Middle frontal gyrus (tissue), 1 donor: ENCODE measurements at regions not wholly inside any gene's neighbourhood (a gene's known extent, or its start where the extent isn't known, plus 50 kb on each side); places are given as distances from the start of the nearest gene placed in this dataset.
"Not testable (repeated sequence)": the region's sequence is repeated elsewhere in the genome, so short reads cannot be mapped to it uniquely, and the experiment has no call there.

Source experiments
- DNase-seq: peaks from one replicate; pipeline ENCODE4 v3.0.0-alpha.2; 2015; ENCODE audit warnings: low spot score; ENCODE audit errors: extremely low spot score

DNA sequence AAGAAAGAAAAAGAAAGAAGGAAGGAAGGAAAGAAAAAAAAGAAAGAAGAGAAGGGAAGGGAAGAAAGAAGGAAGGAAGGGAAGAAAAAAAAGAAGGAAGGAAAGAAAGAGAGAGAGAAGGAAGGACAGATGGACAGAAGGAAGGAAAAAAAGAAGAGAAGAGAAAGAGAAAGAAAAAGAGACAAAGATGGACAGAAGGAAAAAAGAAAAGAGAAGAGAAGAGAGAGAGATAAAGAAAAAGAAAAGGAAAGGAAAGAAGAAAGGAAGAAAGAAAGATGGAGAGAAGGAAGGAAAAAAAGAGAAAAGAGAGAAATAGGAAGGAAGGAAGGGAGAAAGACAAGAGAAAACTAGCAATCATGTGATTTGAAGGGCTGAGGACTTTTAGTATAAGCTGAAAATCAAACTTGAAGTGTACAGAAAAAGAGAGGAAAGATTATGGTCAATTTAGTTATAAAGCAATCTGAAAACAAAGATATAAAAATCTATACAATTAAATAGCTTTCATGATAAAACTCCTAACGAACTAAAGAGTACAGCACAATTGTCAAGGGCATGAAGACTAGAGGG is 115.3 kb downstream of the LTN1 start:
- DNase-seq, result no peak

DNA sequence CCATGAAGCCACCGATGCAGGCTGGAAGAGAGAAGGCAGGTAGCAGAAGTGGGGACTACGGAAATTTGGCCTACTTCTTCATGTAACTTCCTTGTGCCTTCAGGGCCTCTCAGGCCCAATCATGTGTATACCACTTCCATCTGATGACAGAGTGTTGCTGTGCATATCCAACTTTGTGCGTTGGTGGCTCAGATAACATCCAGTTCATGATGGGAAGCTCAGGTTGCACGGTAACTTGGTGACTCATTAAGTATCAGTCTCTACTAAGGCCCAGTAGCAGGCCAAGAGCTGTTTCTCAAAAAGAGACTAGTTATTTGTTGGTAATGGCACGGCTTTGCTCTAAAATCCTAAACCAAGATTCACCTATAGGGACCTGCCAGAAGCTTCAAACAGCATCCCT is 117.6 kb downstream of the LTN1 start:
- no peak for DNase-seq

DNA sequence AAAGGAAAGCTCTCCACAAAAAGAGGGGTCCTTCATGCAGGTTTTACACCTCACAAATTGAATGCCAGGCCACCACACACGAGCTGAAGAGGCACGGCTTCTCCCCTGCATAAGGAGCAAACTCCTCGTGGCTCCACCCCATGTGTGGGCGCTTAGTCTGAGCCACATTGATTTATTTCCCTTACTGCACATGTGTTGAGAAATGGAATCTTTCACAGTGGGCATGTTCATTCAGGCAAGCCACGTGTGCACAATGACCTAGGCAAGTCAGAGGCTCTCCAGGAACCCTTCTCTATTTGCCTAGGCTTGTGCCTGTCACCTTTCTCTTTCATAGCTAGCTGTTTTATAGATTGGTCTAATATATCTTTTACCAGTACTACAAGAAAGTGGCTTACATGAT is 120.5 kb downstream of the LTN1 start:
- no peak for DNase-seq

DNA sequence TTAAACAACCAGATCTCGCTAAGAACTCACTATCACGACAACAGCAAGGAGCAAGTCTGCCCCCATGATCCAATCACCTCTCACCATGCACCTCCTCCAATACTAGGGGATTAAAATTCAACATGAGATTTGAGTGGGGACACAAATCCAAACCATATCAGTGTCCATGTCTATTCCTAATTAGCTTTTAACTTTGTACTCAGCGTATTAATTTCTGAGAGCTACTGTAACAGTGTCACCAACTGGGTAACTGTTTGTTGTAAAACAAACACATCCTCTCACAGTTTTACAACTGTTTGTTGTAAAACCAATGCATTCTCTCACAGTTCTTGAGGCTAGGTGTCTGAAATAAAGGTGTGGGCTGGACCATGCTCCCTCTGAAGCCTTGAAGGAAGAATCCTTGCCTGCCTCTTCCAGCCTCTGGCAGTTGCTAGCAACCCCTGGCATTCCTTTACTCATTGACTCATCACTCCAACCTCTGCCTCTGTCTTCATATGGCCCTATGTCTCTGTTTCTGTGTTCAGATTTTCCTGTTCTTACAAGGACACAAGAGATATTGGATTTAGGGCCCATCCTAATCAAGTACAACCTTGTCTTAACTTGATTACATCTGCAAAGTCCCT is 121.2 kb downstream of the LTN1 start:
- no peak for DNase-seq

DNA sequence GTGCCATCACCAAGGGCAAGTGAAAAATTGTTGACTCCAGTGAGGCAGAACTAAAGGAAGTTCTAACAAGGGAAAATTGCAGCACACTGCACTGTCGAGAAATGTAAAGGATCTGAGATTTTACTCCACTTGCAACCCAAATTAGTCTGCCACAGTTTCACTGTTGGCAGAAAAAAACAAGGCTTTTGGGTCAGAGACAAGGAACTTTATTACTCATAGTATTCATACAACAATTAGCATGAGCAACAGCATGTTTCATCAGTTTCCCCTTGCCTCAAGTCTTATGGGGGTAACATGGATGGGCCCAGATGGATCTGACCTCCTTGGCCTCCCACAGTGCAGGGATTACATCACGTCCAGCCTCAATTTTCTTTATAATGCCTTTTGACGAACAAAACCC is 125.3 kb downstream of the LTN1 start:
- no peak for DNase-seq

DNA sequence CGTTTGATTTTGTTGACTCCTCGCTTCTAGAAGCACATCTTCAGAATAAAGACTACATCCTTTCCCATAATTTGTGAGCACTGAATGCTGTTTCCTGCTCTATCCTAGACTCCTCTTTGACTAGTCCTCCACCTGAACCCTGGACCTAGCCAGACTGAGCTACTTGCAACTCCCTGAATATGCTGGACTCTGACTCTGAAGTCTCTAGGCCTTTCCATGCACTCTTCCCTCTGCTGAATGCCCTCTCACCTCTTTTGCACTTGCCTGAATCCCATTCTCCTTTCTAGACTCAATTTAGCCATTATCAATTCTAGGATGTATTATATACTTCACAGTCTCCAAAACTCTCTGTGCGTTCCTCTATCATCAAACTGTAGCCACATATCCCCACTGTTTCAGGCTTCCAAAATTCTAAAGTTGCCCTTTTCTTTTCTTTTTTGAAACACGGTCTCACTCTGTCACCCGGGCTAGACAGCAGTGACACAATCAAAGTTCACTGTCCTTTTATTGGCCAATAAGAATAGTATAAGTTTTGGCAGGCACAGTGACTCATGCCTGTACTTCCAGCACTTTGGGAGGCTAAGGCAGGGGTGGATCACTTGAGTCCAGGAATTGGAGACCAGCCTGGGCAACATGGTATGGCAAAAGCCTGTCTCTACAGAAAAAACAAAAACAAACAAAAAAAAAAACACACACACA is 127.0 kb downstream of the LTN1 start:
- DNase-seq, result no peak

DNA sequence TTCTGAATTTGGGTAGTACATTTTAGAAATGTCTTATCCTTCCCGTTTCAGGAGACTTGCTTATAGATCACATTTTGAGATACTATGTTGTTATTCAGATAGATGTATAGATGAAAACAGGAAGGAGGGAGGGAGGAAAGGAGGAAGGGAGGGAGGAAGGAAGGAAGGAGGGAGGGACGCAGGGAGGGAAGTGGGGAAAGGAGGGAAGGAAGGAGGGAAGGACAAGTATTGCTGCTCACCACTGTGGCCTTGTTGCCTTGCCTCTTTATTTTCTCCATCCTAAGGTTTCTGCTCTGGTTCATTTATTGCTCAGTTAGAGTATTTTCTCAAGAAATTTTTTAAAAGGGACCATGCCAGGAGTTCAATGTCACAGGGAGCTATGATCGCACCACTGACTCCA is 134.3 kb downstream of the LTN1 start:
- no peak for DNase-seq

DNA sequence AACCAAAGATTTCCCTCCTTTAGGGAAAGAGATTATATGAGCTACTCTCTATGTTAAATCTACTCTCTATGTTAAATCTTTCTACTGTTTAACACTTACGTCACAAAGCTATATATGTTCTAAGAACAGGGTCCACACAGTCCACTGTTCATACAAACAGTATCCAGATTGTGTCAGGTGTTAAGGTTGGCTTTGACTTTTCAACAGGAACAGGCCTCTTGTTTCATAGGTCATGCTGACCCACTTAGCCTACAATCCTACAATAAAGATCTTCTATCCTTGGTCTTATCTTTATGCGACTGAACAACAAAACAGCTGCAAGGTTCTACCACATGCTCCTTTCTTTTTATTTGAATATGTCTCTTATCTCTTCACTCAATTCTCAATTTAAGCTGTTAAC is 134.9 kb downstream of the LTN1 start:
- no peak for DNase-seq

DNA sequence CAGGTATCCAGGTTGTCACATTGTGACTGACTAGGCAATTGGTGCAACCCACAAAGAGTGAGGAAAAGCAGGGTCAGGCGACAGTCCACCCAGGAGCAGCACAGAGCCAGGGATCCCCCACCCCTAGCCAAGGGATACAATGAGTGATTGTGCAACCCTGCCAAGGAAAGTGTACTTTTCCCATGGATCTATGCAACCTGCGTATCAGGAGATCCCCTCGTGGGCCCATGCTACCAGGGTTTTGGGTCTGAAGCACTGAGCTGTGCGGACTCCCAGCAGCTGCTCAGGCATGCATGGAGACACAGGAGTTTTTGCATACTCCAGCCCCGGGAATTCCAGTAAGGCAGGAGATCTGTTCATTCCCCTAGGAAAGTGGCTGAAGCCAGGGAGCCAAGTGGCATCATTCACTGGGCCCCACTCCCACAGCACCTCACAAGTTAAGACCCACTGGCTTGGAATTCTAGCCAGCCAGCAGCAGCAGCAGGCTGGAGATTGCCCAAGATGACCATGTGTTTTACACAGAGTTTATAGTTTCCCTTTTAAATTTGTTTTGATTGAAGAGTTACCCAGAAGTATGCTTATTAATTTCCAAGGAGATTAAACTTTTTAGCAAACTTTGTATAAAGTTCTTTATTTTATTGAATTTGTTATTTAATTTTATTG is 136.0 kb downstream of the LTN1 start:
- no peak for DNase-seq

DNA sequence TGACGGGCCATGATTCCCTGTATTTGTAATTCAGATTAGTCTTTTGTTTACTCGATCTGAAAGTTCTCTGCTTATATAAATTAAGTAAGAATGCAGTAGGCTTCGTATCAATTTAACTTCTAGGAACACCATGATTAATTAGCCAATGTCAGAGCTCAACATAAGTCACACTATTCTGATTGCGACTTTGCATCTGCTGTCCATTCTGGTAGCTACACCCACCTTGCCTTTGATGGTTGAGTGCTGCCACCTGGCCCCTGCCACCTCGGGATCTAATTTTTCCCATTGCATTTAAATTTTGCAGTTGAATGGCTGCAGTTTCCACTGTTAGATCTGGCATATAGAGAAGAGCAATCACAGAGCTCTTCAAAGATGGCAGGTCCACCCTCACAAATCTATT is 140.0 kb downstream of the LTN1 start:
- DNase-seq, result no peak

DNA sequence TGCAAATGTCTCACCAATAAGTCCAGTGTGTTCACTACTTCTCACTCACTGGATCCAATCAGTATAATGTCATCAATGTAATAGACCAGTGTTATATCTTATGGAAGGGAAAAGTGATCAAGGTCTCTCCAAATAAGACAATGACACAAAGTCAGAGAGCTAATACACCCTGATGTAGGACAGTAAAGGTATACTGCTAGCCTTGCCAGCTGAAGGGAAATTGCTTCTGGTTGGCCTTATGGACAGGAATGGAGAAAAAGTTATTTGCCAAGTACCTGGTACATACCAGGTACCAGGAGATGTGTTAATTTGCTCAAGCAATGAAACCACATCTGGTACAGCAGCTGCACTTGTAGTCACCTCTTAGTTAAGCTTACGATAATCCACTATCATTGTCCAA is 141.0 kb downstream of the LTN1 start:
- DNase-seq, result no peak

DNA sequence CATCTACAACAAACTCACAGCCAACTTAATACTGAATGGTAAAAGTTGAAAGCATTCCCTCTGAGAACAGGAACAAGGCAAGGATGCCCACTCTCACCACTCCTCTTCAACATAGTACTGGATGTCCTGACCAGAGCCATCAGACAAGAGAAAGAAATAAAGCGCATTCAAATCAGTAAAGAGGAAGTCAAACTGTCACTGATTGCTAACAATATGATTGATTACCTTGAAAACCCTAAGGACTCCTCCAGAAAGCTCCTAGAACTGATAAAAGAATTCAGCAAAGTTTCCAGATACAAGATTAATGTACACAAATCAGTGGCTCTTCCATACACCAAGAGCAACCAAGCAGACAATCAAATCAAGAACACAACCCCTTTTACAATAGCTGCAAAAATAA is 153.4 kb downstream of the LTN1 start:
- DNase-seq, result not testable (repeated sequence)

DNA sequence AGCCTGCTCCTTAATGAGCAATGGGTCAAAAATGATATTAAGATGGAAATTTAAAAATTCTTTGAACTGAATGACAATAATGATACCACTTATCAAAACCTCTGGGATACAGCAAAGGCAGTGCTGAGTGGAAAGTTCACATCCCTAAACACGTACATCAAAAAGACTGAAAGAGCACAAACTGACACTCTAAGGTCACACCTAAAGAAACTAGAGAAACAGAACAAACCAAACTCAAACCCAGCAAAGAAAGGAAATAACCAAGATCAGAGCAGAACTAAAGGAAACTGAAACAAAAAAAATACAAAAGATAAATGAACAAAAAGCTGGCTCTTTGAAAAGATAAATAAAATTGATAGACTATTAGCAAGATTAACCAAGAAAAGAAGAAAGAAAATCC is 155.3 kb downstream of the LTN1 start:
- DNase-seq, result not testable (repeated sequence)

DNA sequence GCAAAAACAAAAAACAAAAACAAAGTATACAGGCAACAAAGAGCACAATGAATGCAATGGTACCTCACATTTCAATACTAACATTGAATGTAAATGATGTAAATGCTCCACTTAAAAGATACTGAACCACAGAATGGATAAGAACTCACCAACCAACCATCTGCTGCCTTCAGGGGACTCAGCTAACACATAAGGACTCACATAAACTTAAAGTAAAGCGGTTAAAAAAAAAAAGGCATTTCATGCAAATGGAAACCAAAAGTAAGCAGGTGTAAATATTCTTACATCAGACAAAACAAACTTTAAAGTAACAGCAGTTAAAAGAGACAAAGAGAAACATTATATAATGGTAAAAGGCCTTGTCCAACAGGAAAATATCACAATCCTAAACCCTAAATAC is 156.1 kb downstream of the LTN1 start:
- DNase-seq, result not testable (repeated sequence)

DNA sequence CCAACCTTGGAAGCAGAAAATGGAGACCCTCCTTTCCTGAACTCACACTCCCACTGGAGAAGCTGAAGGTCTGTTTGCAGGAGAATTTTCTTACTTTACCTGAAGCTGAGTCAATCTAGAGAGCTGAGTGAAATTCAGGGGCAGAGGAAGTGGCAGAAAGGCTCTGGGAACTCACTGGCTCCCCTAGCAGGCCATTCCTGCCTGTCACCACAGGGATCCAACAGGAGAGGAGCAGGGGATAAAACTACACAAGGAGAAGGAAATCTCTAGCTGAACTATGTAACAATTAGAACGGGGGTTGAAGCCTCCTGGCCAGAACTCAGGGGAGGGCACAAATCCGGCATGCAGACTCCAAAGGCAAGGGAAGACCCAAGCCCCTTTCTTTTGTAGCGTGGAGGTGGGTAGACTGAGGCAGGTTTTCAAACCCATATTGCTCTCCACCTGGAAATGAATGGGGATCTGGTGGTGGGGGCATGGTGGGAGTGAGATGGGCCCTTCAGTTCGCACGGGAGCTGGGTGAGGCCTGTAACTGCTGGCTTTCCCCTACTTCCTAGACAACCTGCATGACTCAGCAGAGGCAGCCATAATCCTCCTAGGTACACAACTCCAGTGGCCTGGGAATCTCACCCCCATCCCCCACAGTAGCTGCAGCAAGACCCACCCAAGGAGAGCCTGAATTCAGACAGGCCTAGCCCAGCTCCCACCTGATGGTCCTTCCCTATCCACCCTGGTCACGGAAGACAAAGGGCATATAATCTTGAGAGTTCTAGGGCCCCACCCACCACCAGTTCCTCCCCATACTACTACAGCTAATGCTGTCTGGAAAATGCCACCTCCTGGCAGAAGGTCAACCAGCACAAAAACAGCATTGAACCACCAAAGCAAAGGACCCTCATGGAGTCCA is 158.1 kb downstream of the LTN1 start:
- no peak for DNase-seq

DNA sequence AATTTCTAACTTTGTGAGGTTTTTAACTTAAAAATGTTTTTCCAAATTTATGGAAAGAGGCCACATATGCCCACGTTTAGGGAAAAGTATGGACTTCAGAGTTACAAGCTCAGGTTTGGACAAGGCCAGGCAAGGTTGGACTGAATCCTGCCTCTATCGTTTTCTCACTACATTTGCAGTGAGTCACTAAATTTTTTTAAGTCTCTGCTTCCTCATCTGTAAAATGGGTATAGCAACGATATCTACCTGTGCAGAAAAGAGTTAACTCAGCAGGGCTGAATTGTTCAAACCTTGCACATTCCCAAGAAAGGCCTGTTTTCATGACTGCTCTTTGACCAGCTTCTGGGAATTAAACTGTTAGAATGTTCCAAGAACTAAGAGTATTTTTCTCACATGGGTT is 159.1 kb downstream of the LTN1 start:
- DNase-seq, result no peak

DNA sequence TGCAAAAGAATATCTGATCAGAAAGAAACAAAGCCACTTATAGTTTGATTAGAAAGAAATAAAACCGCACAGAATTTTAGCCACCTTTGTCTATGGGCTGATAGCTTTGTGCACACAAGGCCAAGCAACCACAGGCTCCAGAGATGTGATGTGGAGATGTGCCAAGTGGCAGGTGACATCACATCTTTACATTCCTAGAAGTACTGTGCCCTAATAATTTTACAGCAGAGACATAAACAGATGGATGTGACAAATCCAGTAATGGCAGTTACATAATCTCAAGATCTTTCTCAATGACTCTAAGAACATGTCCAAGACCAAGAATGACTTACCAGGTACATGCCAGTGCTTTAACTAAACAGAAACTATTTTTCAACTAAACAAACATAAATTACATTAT is 159.5 kb downstream of the LTN1 start:
- no peak for DNase-seq

DNA sequence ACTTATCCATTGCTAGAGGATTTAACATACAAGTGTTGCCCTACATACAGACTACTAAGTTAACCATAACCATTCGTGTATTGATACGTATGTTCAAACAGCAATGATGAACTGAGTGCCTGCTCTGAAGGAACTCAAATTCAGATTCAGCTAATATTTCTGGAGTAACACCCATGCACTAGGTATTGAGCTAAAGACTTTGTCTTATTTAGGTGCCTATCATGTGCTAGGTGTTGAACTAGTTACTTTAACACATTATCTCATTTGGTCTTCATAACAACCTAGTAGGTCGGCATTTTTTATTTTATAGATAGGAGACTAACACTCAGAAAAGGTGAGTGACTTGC is 160.0 kb downstream of the LTN1 start:
- no peak for DNase-seq

DNA sequence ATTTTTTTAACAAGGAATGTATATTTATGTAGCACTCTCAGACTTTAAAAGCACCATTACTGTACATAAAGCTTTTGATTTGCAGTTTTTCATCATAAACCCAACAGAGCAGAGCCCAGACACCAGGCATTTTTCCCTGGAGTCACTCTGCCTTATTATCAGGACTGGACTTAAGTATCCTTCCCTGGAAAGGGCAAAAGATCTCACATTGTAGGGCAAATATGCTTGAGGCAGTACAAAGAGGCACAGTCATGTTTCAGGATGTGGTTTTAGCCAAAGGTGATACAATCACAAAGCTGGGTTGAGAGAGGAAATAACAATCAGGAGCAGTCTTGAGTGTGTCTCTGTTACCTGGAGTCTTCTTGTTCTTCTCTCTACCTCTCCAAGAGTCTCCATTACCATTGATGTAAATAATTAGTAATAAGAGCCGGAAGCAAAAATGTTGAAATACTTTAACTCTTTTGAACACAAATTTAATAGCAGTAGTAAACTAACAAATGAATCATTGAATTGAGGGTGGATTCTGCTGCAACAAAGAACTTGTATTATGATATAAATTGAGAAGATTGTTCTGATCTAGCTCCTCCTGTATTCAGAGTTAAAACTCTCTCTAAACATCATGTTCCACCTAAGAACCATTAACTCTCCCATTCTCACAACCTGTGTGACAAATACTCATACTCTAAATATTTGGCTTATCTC is 160.5 kb downstream of the LTN1 start:
- no peak for DNase-seq

DNA sequence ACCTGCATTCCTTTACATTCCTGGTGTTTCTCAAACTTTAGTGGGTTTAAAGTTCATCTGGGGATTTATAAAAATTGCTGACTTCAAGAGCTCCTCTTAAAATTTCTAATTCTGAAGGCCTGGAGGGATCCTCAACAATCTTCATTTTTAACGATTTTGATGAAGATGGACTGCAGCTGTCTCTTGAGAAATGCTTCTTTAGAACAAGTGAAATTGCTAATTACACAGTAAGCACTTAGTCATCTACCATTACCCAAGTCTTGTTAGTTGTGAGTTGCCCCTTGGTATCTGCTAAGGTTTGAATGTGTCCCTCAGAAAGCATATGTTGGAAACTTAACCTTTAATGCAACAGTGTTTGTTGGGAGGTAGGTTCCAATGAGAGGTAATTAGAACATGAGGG is 163.7 kb downstream of the LTN1 start:
- no peak for DNase-seq

DNA sequence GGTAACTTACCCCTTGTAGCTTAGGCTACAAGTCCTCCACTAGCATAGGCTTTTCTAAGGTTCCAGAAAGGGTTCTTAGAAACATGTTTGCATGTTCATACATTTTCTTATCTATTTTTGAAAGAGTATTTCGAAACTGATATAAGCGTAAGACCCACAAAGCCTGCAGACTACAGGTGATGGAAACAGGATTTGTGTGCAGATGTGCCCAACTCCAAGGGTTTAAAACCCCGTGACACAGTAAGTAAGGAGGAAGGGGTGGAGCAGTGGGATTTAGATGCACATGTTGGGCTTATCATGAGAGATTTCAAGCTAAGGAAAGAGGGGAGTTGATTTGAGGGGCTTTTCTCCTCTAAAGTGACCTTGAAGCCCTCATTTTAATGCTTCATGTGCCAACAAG is 164.7 kb downstream of the LTN1 start:
- DNase-seq, result no peak
